ENCODE measurements at regions not wholly inside any gene's neighbourhood (a gene's known extent, or its start where the extent isn't known, plus 50 kb on each side); places are given as distances from the start of the nearest gene placed in this dataset.
A peak's percentile ranks its signal among the peaks of the same experiment; 100 is the strongest.

- Histone ChIP-seq H3K4me3 (ENCODE audit: low read depth, low read length) (no peak overlapping the region), H3K36me3 (ENCODE audit: control insufficient read depth, insufficient read depth, low read length) (no peaks in the 10 kb centered on the region), H3K27me3 (ENCODE audit: control insufficient read depth, insufficient read depth, low read length) (no peaks in the 10 kb centered on the region)
- no peak for DNase-seq (ENCODE audit: low read depth)
- TF ChIP-seq CTCF (IDR thresholded peaks at IDR 0.05; ENCODE audit: insufficient read depth, low read length, poor library complexity, severe bottlenecking) = no peak
These were observed 578.2 kb downstream of the ANKRD7 start for GRCh38 chr7:118802726-118803125.

- H3K36me3 ChIP-seq (ENCODE audit: control insufficient read depth, insufficient read depth, low read length) = no peaks in the 10 kb centered on the region
- TF ChIP-seq CTCF (IDR thresholded peaks at IDR 0.05; ENCODE audit: insufficient read depth, low read length, poor library complexity, severe bottlenecking) = no peak
- no peak for DNase-seq (ENCODE audit: low read depth)
- no peaks in the 10 kb centered on the region for H3K27me3 ChIP-seq (ENCODE audit: control insufficient read depth, insufficient read depth, low read length)
- H3K4me3 ChIP-seq (ENCODE audit: low read depth, low read length) = no peak overlapping the region
These were observed 601.7 kb downstream of the ANKRD7 start for GRCh38 chr7:118826246-118826645.

- Histone ChIP-seq H3K36me3 (ENCODE audit: control insufficient read depth, insufficient read depth, low read length) (no peaks in the 10 kb centered on the region), H3K27me3 (ENCODE audit: control insufficient read depth, insufficient read depth, low read length) (no peaks in the 10 kb centered on the region), H3K4me3 (ENCODE audit: low read depth, low read length) (no peak overlapping the region)
- TF ChIP-seq CTCF (IDR thresholded peaks at IDR 0.05; ENCODE audit: insufficient read depth, low read length, poor library complexity, severe bottlenecking) = no peak
- no peak for DNase-seq (ENCODE audit: low read depth)
These were observed 612.4 kb downstream of the ANKRD7 start for GRCh38 chr7:118836933-118837332.

- no peak for DNase-seq (ENCODE audit: low read depth)
- TF ChIP-seq CTCF (IDR thresholded peaks at IDR 0.05; ENCODE audit: insufficient read depth, low read length, poor library complexity, severe bottlenecking) = no peak
These were observed 615.0 kb downstream of the ANKRD7 start for GRCh38 chr7:118839515-118839914.

GRCh38 chr7:118843456-118843855 is 619.0 kb downstream of the ANKRD7 start:
- no peak for DNase-seq (ENCODE audit: low read depth)
- Histone ChIP-seq H3K4me3 (ENCODE audit: low read depth, low read length) (no peak overlapping the region), H3K27me3 (ENCODE audit: control insufficient read depth, insufficient read depth, low read length) (no peaks in the 10 kb centered on the region), H3K36me3 (ENCODE audit: control insufficient read depth, insufficient read depth, low read length) (no peaks in the 10 kb centered on the region)
- no peak for TF ChIP-seq CTCF (IDR thresholded peaks at IDR 0.05; ENCODE audit: insufficient read depth, low read length, poor library complexity, severe bottlenecking)

More at GRCh38 chr7:118839515-118839914, 615.0 kb downstream of the ANKRD7 start:
- no peaks in the 10 kb centered on the region for H3K36me3 ChIP-seq (ENCODE audit: control insufficient read depth, insufficient read depth, low read length)
- no peak overlapping the region for H3K4me3 ChIP-seq (ENCODE audit: low read depth, low read length)
- H3K27me3 ChIP-seq (ENCODE audit: control insufficient read depth, insufficient read depth, low read length) = no peaks in the 10 kb centered on the region

GRCh38 chr7:118844748-118845147 is 620.2 kb downstream of the ANKRD7 start:
- Histone ChIP-seq H3K4me3 (ENCODE audit: low read depth, low read length) (no peak overlapping the region), H3K27me3 (ENCODE audit: control insufficient read depth, insufficient read depth, low read length) (no peaks in the 10 kb centered on the region), H3K36me3 (ENCODE audit: control insufficient read depth, insufficient read depth, low read length) (no peaks in the 10 kb centered on the region)
- no peak for TF ChIP-seq CTCF (IDR thresholded peaks at IDR 0.05; ENCODE audit: insufficient read depth, low read length, poor library complexity, severe bottlenecking)
- DNase-seq (ENCODE audit: low read depth) = peak; percentile 5
